Testis (tissue), 2 donors: ENCODE measurements at regions not wholly inside any gene's neighbourhood (a gene's known extent, or its start where the extent isn't known, plus 50 kb on each side); places are given as distances from the start of the nearest gene placed in this dataset.

Experiments
- CTCF ChIP-seq, 3 experiments: fragments of 450-650 bp in 2 of 3; fragments of 200-600 bp in 1 of 3; sonication (generic) in 1 of 3; IDR thresholded peaks; one replicate each; pipeline ENCODE4 v1.5.1; 2016 to 2019; ENCODE audit warnings: antibody characterized with exemption in 3 of 3, mild to moderate bottlenecking in 2 of 3, moderate library complexity in 1 of 3
- POLR2A ChIP-seq: fragments of 450-650 bp; IDR thresholded peaks from one replicate; pipeline ENCODE4 v1.6.1; 2017; ENCODE audit warnings: antibody characterized with exemption, mild to moderate bottlenecking, moderate library complexity

- peak; percentile 32 to 50 (median 47) for TF ChIP-seq CTCF (IDR thresholded peaks at IDR 0.05)
- TF ChIP-seq POLR2A: no peak
These were observed 597.9 kb upstream of the ADAMTS5 start for GRCh38 chr21:27564684-27565301.
